AG04449 (cell line): ENCODE measurements at regions not wholly inside any gene's neighbourhood (a gene's known extent, or its start where the extent isn't known, plus 50 kb on each side); places are given as distances from the start of the nearest gene placed in this dataset.

Source experiments
- CTCF ChIA-PET: fragments of 350-600 bp; formaldehyde crosslinking; extraction: SDS; loops from one replicate; lab custom pipeline; 2021; ENCODE audit warnings: antibody characterized with exemption; lab: Yijun Ruan, JAX
- POLR2A ChIA-PET: fragments of 400-600, 350-600 bp; formaldehyde crosslinking; extraction: SDS; loops from one replicate; lab custom pipeline; 2020; ENCODE audit warnings: antibody characterized with exemption, inconsistent platforms; lab: Yijun Ruan, JAX
- DNase-seq: peaks from one replicate; pipeline ENCODE4 v3.0.0-alpha.2; 2010; ENCODE audit warnings: low read depth, low spot score
- H3K4me3 ChIP-seq: 2 replicates; pipeline ENCODE4 v1.5.1; 2011; ENCODE audit warnings: low read depth, mild to moderate bottlenecking, control low read depth, low read length
- TF ChIP-seq, protein P1 (sequence below): IDR thresholded peaks from one replicate; pipeline ENCODE4 v1.5.1; 2011; ENCODE audit warnings: mild to moderate bottlenecking, moderate library complexity, low read length, control low read depth, inconsistent platforms; ENCODE audit not compliant: insufficient read depth; ENCODE audit errors: missing control alignments

DNA sequence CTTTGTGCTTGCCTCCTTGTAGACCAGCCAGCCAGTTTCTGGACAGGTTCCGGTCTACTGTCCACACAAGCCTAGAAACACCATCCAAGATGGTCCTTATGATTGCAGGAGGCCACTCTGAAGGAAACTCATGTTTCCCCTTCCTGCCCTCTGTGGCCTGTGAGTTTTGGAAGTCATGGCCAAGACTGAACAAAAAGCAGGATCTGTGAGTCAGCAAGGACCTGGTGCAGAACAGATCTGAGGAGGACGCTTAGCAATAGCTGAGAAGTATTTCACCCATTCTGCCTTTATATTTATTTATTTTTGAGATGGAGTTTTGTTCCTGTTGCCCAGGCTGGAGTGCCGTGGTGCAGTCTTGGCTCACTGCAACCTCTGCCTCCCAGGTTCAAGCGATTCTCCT is 134.6 kb upstream of the EEF1E1 start:
- no peak overlapping the region for H3K4me3 ChIP-seq
- CTCF ChIA-PET = no interaction called here
- no peak for DNase-seq
- TF ChIP-seq, protein P1, sequence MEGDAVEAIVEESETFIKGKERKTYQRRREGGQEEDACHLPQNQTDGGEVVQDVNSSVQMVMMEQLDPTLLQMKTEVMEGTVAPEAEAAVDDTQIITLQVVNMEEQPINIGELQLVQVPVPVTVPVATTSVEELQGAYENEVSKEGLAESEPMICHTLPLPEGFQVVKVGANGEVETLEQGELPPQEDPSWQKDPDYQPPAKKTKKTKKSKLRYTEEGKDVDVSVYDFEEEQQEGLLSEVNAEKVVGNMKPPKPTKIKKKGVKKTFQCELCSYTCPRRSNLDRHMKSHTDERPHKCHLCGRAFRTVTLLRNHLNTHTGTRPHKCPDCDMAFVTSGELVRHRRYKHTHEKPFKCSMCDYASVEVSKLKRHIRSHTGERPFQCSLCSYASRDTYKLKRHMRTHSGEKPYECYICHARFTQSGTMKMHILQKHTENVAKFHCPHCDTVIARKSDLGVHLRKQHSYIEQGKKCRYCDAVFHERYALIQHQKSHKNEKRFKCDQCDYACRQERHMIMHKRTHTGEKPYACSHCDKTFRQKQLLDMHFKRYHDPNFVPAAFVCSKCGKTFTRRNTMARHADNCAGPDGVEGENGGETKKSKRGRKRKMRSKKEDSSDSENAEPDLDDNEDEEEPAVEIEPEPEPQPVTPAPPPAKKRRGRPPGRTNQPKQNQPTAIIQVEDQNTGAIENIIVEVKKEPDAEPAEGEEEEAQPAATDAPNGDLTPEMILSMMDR = no peak
- POLR2A ChIA-PET = no interaction called here

DNA sequence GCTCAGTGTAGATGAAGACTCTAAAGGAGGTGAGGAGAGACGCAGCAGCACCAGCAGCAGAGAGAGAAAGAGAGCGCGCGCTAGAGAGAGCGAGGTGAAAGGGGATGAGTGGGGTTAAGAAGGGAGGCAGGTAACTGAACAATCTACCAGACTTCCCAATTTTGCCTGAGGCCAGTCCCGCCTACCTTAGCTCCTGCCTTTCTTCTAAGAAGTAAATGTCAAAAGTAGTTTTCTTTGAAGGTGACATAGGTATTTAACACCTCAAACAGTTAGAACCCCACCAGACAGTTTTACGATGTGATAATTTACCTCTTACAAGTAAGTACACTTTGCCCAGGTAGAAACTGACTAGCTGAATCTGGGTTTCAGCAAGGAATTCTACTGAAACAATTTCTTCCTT is 132.0 kb upstream of the EEF1E1 start:
- CTCF ChIA-PET = interaction anchor here (1.7 kb wide), 1 partner anchor 15 kb away, joined by 6 read pairs; no protein-coding TSS in a partner anchor
- POLR2A ChIA-PET = no interaction called here
- DNase-seq = no peak
- TF ChIP-seq, protein P1 = no peak
- no peak overlapping the region for H3K4me3 ChIP-seq

GRCh38 chr6:8231956-8232355 is 129.6 kb upstream of the EEF1E1 start:
- CTCF ChIA-PET = interaction anchor here (0.9 kb wide), 1 partner anchor 13 kb away, joined by 4 read pairs; no protein-coding TSS in a partner anchor
- no peak overlapping the region for H3K4me3 ChIP-seq
- DNase-seq = no peak
- TF ChIP-seq, protein P1 = no peak
- POLR2A ChIA-PET = no interaction called here

- H3K4me3 ChIP-seq = no peak overlapping the region
- ChIA-PET POLR2A (no interaction called here), CTCF (interaction anchor here (1.1 to 1.5 kb wide), 3 partner anchors 9 to 99 kb away, joined by 3 to 7 read pairs (median 5); no protein-coding TSS in a partner anchor)
- TF ChIP-seq, protein P1 = no peak
- DNase-seq = no peak
Measured at GRCh38 chr6:8229915-8230756, 127.8 kb upstream of the EEF1E1 start.

DNA sequence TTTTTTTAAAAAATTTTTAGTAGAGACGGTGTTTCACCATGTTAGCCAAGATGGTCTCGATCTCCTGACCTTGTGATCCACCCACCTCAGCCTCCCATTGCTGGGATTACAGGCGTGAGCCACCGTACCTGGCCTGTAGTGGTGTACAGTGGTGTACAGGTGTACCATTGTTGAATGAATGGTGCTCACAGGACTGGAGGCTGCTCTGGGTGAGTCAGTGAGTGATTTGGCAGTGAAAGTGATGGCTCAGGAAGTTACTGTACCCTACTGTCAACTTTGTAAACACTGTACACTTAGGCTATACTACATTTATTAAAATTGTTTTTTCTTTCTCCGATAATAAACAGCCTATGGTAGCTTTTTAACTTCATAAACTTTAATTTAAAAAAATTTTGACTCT is 122.8 kb upstream of the EEF1E1 start:
- H3K4me3 ChIP-seq = no peak overlapping the region
- DNase-seq = no peak
- TF ChIP-seq, protein P1 = no peak
- ChIA-PET POLR2A (no interaction called here), CTCF (interaction anchor here (9.0 kb wide), 1 partner anchor 95 kb away, joined by 768 read pairs; no protein-coding TSS in a partner anchor)

GRCh38 chr6:8223678-8224077 is 121.3 kb upstream of the EEF1E1 start:
- DNase-seq = no peak
- TF ChIP-seq, protein P1 = no peak
- CTCF ChIA-PET = interaction anchor here (9.0 kb wide), 1 partner anchor 93 kb away, joined by 768 read pairs; no protein-coding TSS in a partner anchor
- POLR2A ChIA-PET = no interaction called here
- H3K4me3 ChIP-seq = no peak overlapping the region
